Neuron (in vitro differentiated cells): ENCODE measurements at regions not wholly inside any gene's neighbourhood (a gene's known extent, or its start where the extent isn't known, plus 50 kb on each side); places are given as distances from the start of the nearest gene placed in this dataset.

ENCODE experiments used
- H2AFZ ChIP-seq: one replicate; pipeline ENCODE4 v1.6.1; 2013; ENCODE audit warnings: low read depth, mild to moderate bottlenecking, inconsistent platforms, low read length, moderate library complexity
- H3K27me3 ChIP-seq: one replicate; pipeline ENCODE4 v1.6.1; 2013; ENCODE audit warnings: low read length; ENCODE audit not compliant: insufficient read depth
- H3K36me3 ChIP-seq: one replicate; pipeline ENCODE4 v1.6.1; 2013; ENCODE audit warnings: low read length; ENCODE audit not compliant: insufficient read depth
- H3K4me1 ChIP-seq: one replicate; pipeline ENCODE4 v1.6.1; 2013; ENCODE audit warnings: low read length; ENCODE audit not compliant: insufficient read depth
- H3K4me3 ChIP-seq: 2 replicates; pipeline ENCODE4 v1.5.1; 2013; ENCODE audit warnings: mild to moderate bottlenecking, low read length, moderate library complexity
- H3K9me3 ChIP-seq: one replicate; pipeline ENCODE4 v1.6.1; 2013; ENCODE audit warnings: low read length

DNA sequence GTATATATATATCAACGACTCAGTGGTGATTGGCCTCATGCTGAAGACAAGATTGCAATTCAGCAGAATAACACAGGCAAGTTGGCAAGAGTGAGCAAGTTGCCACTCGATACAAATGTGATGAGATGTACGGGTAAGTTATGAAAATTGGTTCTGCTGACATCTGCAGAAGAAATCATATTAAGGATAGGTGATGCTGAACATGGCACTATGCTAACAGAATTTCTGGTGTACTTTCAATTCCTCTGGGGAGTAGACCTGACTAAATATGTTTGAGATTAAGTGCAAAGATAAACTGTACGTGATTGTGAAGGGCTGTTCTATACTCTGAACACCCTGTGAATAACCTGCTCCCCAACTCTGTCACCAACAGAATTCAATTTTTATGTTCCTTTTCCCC is 758.2 kb downstream of the TBC1D32 start:
- no peaks in the 10 kb centered on the region for H3K9me3 ChIP-seq
- H3K4me1 ChIP-seq, result no peaks in the 10 kb centered on the region
- H3K36me3 ChIP-seq, result no peaks in the 10 kb centered on the region
- H2AFZ ChIP-seq, result no peak overlapping the region
- H3K4me3 ChIP-seq, result no peak overlapping the region
- H3K27me3 ChIP-seq, result no peaks in the 10 kb centered on the region

DNA sequence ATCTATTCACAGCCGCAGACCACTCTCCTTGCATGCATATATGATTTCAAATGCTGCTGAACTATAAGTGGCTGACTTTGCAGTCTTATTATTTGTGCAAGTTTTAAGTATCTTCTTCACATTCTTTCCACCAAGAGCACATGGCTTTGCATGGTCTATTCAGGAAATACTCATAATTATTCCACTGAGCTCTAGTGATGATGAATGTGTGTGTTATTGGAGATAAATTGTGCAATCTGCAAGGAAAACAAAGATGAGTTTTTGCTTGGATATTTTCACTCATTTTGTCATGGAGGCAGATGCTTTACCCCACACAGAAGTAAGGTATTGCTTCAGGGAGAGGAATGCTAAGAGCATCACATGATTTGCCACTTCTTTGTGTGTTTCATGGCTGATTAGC is 764.6 kb downstream of the TBC1D32 start:
- no peaks in the 10 kb centered on the region for H3K9me3 ChIP-seq
- no peaks in the 10 kb centered on the region for H3K36me3 ChIP-seq
- no peaks in the 10 kb centered on the region for H3K27me3 ChIP-seq
- H3K4me3 ChIP-seq, result no peak overlapping the region
- peaks cover 4% of the 10 kb centered on the region for H3K4me1 ChIP-seq
- H2AFZ ChIP-seq, result no peak overlapping the region

DNA sequence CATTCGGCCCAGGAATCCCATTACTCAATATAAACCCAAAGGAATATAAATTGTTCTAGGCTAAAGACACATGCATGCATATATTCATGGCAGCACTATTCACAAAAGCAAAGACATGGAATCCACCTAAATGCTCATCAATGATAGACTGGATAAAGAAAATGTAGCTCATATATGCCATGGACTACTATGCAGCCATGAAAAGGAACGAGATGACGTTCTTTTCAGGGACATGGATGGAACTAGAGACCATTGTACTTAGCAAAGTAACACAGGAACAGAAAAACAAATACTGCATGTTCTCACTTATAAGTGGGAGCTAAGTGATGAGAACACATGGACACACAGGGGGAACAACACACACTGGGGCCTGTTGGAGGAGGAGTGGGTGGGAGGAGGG is 769.5 kb downstream of the TBC1D32 start:
- no peaks in the 10 kb centered on the region for H3K9me3 ChIP-seq
- H3K4me1 ChIP-seq, result peaks cover 2% of the 10 kb centered on the region
- no peak overlapping the region for H2AFZ ChIP-seq

DNA sequence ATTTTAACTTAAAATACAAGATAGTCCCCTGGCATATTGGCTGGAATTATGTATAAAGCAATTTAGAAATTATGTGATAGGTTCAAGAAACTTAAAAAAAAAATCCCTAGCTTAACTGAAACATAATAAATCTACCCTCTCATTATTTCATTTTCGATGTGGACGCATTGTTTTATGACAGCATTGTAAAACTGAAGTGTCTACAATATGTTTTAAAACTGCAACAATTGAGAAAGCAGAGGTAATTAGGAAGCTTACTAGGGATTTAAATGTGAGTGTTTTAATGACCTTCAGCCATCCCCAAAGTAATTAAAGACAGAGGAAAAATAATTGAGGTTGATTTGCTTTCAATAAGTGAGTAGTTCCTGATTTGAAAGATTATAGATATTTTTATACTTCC is 776.0 kb downstream of the TBC1D32 start:
- Histone ChIP-seq H3K27me3 (no peaks in the 10 kb centered on the region), H3K9me3 (no peaks in the 10 kb centered on the region), H3K4me3 (no peak overlapping the region), H2AFZ (no peak overlapping the region), H3K4me1 (no peaks in the 10 kb centered on the region), H3K36me3 (no peaks in the 10 kb centered on the region)

More for the DNA sequence above, 769.5 kb downstream of the TBC1D32 start:
- no peak overlapping the region for H3K4me3 ChIP-seq
- H3K27me3 ChIP-seq, result no peaks in the 10 kb centered on the region
- no peaks in the 10 kb centered on the region for H3K36me3 ChIP-seq

- Histone ChIP-seq H2AFZ (no peak overlapping the region), H3K4me3 (no peak overlapping the region), H3K27me3 (no peaks in the 10 kb centered on the region), H3K4me1 (no peaks in the 10 kb centered on the region), H3K9me3 (no peaks in the 10 kb centered on the region), H3K36me3 (no peaks in the 10 kb centered on the region)
Measured at GRCh38 chr6:120557554-120557953, 776.7 kb downstream of the TBC1D32 start.

- no peaks in the 10 kb centered on the region for H3K4me1 ChIP-seq
- no peaks in the 10 kb centered on the region for H3K9me3 ChIP-seq
- H2AFZ ChIP-seq, result no peak overlapping the region
- no peak overlapping the region for H3K4me3 ChIP-seq
- H3K36me3 ChIP-seq, result no peaks in the 10 kb centered on the region
- H3K27me3 ChIP-seq, result no peaks in the 10 kb centered on the region
Measured at GRCh38 chr6:120556491-120556890, 777.8 kb downstream of the TBC1D32 start.

DNA sequence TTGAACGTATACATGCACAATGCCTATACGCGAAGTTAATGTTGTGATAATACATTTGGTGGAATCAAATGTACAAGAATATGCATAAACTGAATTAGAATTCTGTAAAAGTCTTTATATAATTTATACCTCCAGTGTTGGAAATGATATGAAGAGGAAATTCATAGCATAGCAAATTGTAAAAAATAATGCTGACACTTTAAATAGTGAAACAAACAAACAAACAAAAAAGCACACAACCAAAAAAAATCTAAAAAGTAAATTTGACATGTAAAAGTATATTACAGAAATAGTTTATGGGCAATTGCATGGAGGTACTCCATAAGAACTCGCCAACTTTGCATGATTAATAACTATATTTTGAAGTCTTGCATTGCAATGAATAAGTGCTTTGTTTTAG is 780.9 kb downstream of the TBC1D32 start:
- Histone ChIP-seq H3K4me3 (no peak overlapping the region), H3K4me1 (no peaks in the 10 kb centered on the region), H3K9me3 (no peaks in the 10 kb centered on the region), H2AFZ (no peak overlapping the region), H3K27me3 (no peaks in the 10 kb centered on the region), H3K36me3 (no peaks in the 10 kb centered on the region)

DNA sequence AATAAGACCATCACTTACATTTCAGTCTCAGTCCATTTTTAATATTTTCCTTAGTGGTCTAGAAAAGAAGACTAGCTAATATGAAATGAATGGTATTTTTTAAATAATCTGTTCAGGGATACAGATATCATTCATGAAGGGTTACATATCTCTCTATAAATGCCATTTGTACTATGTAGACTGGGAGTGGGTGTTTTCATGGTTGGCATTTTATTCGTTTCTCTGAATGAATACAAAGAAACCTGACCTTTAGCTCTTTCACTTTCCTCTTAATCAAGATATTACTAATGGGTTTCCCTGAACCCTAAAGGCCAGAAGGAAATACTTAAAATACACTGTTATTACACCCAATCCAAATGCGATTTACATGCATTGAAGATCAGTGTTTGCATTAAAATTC is 788.9 kb downstream of the TBC1D32 start:
- no peak overlapping the region for H2AFZ ChIP-seq
- no peaks in the 10 kb centered on the region for H3K9me3 ChIP-seq
- no peaks in the 10 kb centered on the region for H3K27me3 ChIP-seq
- H3K36me3 ChIP-seq, result no peaks in the 10 kb centered on the region
- no peak overlapping the region for H3K4me3 ChIP-seq
- H3K4me1 ChIP-seq, result no peaks in the 10 kb centered on the region

GRCh38 chr6:120534954-120535353 is 799.3 kb downstream of the TBC1D32 start:
- Histone ChIP-seq H3K36me3 (no peaks in the 10 kb centered on the region), H3K4me1 (no peaks in the 10 kb centered on the region), H3K4me3 (no peak overlapping the region), H2AFZ (no peak overlapping the region), H3K27me3 (no peaks in the 10 kb centered on the region), H3K9me3 (no peaks in the 10 kb centered on the region)

- H3K4me1 ChIP-seq, result no peaks in the 10 kb centered on the region
- no peaks in the 10 kb centered on the region for H3K27me3 ChIP-seq
- H3K36me3 ChIP-seq, result no peaks in the 10 kb centered on the region
- H3K9me3 ChIP-seq, result no peaks in the 10 kb centered on the region
- H3K4me3 ChIP-seq, result no peak overlapping the region
- H2AFZ ChIP-seq, result no peak overlapping the region
Measured at GRCh38 chr6:120526576-120526975, 807.7 kb downstream of the TBC1D32 start.

DNA sequence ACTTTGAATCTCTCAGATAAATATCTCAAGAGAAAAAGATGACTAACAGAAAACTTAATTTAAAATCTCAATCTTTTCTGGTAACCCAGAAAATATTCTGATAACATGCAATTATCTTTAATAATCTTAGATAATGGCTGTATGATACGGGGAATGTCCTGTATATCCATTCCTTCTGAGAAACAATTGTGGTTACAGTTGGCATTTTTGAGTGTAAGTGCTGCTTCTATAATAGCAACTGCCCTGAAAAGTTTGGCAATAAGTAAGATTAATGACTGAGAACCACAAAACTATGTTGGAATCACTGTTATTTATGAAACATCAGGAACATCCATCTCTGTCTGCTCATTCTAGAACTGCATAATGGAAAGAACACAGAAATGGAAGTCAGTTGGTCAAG is 819.7 kb downstream of the TBC1D32 start:
- H3K4me1 ChIP-seq, result no peaks in the 10 kb centered on the region
- no peak overlapping the region for H2AFZ ChIP-seq
- no peaks in the 10 kb centered on the region for H3K27me3 ChIP-seq
- H3K36me3 ChIP-seq, result no peaks in the 10 kb centered on the region
- no peaks in the 10 kb centered on the region for H3K9me3 ChIP-seq
- H3K4me3 ChIP-seq, result no peak overlapping the region

- H3K36me3 ChIP-seq, result no peaks in the 10 kb centered on the region
- H3K27me3 ChIP-seq, result no peaks in the 10 kb centered on the region
- H3K4me1 ChIP-seq, result no peaks in the 10 kb centered on the region
- H3K4me3 ChIP-seq, result no peak overlapping the region
- H2AFZ ChIP-seq, result no peak overlapping the region
- no peaks in the 10 kb centered on the region for H3K9me3 ChIP-seq
Measured at GRCh38 chr6:120511712-120512111, 822.6 kb downstream of the TBC1D32 start.

DNA sequence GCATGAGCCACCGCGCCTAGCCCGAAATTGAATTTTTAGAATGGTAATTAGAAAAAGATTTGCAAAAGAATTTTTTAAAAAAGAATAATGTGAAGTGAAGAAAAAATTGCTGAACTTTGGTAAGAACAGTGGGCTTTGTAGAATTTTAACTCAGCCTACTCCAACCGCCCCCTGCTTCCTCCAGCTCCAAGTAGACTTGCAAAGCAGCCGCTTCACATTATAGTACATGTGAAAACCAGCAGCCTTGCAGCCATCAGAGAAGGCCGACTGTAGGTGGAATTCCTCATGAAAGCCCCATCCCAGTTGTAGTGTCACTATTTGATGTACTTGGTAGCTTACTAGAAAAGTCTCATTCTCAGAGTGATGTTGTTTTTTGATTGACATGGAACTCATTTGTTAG is 835.6 kb downstream of the TBC1D32 start:
- Histone ChIP-seq H2AFZ (no peak overlapping the region), H3K27me3 (no peaks in the 10 kb centered on the region), H3K9me3 (no peaks in the 10 kb centered on the region), H3K4me3 (no peak overlapping the region), H3K4me1 (no peaks in the 10 kb centered on the region), H3K36me3 (no peaks in the 10 kb centered on the region)

- H2AFZ ChIP-seq, result no peak overlapping the region
- no peaks in the 10 kb centered on the region for H3K4me1 ChIP-seq
- no peaks in the 10 kb centered on the region for H3K27me3 ChIP-seq
- no peaks in the 10 kb centered on the region for H3K36me3 ChIP-seq
- H3K9me3 ChIP-seq, result no peaks in the 10 kb centered on the region
- no peak overlapping the region for H3K4me3 ChIP-seq
Measured at GRCh38 chr6:120496661-120497060, 837.6 kb downstream of the TBC1D32 start.
